D721Med (cell line): ENCODE measurements at regions not wholly inside any gene's neighbourhood (a gene's known extent, or its start where the extent isn't known, plus 50 kb on each side); places are given as distances from the start of the nearest gene placed in this dataset.

Source experiments
- DNase-seq: peaks from one replicate; pipeline ENCODE4 v3.0.0; 2011; ENCODE audit warnings: low spot score; ENCODE audit not compliant: insufficient read length
- FAIRE-seq: peaks from 2 replicates; lab custom pipeline; 2011; peaks lifted over from hg19 to GRCh38; lab: Jason Lieb, UNC
- CTCF ChIP-seq: IDR thresholded peaks from 2 replicates; pipeline ENCODE4 v1.5.1; 2012; ENCODE audit warnings: mild to moderate bottlenecking, control low read depth; ENCODE audit not compliant: insufficient read depth; ENCODE audit errors: missing control alignments

- FAIRE-seq, result peak; percentile 64
- no peak for TF ChIP-seq CTCF
- DNase-seq, result no peak
Measured at GRCh38 chr6:54587277-54587676, 259.3 kb upstream of the FAM83B start.

GRCh38 chr6:54588176-54588575 is 258.4 kb upstream of the FAM83B start:
- DNase-seq (no peak), FAIRE-seq (no peak)
- TF ChIP-seq CTCF, result no peak

- no peak for DNase-seq
- no peak for TF ChIP-seq CTCF
- no peak for FAIRE-seq
Measured at GRCh38 chr6:54595844-54596243, 250.7 kb upstream of the FAM83B start.

GRCh38 chr6:54598787-54599313 is 247.7 kb upstream of the FAM83B start:
- FAIRE-seq (no peak), DNase-seq (no peak)
- no peak for TF ChIP-seq CTCF

GRCh38 chr6:54601600-54602300 is 244.8 kb upstream of the FAM83B start:
- FAIRE-seq (no peak), DNase-seq (no peak)
- TF ChIP-seq CTCF, result no peak

GRCh38 chr6:54602591-54602990 is 244.0 kb upstream of the FAM83B start:
- no peak for FAIRE-seq
- no peak for DNase-seq
- TF ChIP-seq CTCF, result no peak

- no peak for TF ChIP-seq CTCF
- FAIRE-seq, result no peak
- no peak for DNase-seq
Measured at GRCh38 chr6:54609981-54610380, 236.6 kb upstream of the FAM83B start.
